SK-N-SH (cell line): ENCODE measurements at regions not wholly inside any gene's neighbourhood (a gene's known extent, or its start where the extent isn't known, plus 50 kb on each side); places are given as distances from the start of the nearest gene placed in this dataset.
A peak's percentile ranks its signal among the peaks of the same experiment; 100 is the strongest.

Source experiments
- CTCF ChIA-PET: fragments of 300-600, 350-600 bp; formaldehyde crosslinking; extraction: SDS; loops from one replicate; lab custom pipeline; 2021; lab: Yijun Ruan, JAX
- POLR2A ChIA-PET: fragments of 350-600 bp; sonication (Branson Sonifier 250); formaldehyde crosslinking; extraction: SDS; loops from one replicate; lab custom pipeline; 2020; ENCODE audit warnings: antibody characterized with exemption, inconsistent platforms; lab: Yijun Ruan, JAX
- DNase-seq: peaks from one replicate; pipeline ENCODE4 v3.0.0; 2012
- H2AFZ ChIP-seq: fragments of 200-600 bp; sonication (generic); 2 replicates; pipeline ENCODE4 v1.8.1; 2016; ENCODE audit warnings: antibody characterized with exemption, mild to moderate bottlenecking, low read depth
- H3F3A ChIP-seq: fragments of 200-600 bp; sonication (generic); replicated peaks from 2 replicates; pipeline ENCODE3; 2016; ENCODE audit warnings: antibody characterized with exemption, mild to moderate bottlenecking; ENCODE audit not compliant: insufficient read depth
- H3K27ac ChIP-seq, 2 experiments: fragments of 200-500 bp in 1 of 2; fragments of 200-600 bp in 1 of 2; sonication (Bioruptor generic) in 1 of 2; sonication (generic), shearing (Covaris generic) in 1 of 2; 2 replicates each; pipeline versions ENCODE4 v1.5.1 to v1.6.1; 2014 to 2016; ENCODE audit warnings: low read depth in 2 of 2, inconsistent platforms in 1 of 2, low read length in 1 of 2, mild to moderate bottlenecking in 1 of 2, mixed read lengths in 1 of 2
- H3K27me3 ChIP-seq: fragments of 200-600 bp; sonication (generic), shearing (Covaris generic); 2 replicates; pipeline ENCODE4 v1.6.1; 2016; ENCODE audit warnings: mixed run types; ENCODE audit not compliant: insufficient read depth
- H3K36me3 ChIP-seq, 2 experiments: fragments of 200-500 bp in 1 of 2; fragments of 200-600 bp in 1 of 2; sonication (Bioruptor generic) in 1 of 2; sonication (generic) in 1 of 2; replicated peaks in 1 of 2; 2 replicates each; pipeline versions ENCODE3 to v1.5.1; 2014 to 2016; ENCODE audit warnings: low read length in 1 of 2, mild to moderate bottlenecking in 1 of 2; ENCODE audit not compliant: insufficient read depth in 2 of 2, control insufficient read depth in 1 of 2
- H3K4me1 ChIP-seq, 2 experiments: fragments of 200-500 bp in 1 of 2; fragments of 200-600 bp in 1 of 2; sonication (Bioruptor generic) in 1 of 2; sonication (generic), shearing (Covaris generic) in 1 of 2; 2 replicates each; pipeline versions ENCODE4 v1.5.1 to v1.6.1; 2014 to 2016; ENCODE audit warnings: low read depth in 1 of 2, low read length in 1 of 2, mixed run types in 1 of 2; ENCODE audit not compliant: insufficient read depth in 2 of 2, control insufficient read depth in 1 of 2
- H3K4me2 ChIP-seq: fragments of 200-600 bp; sonication (generic), shearing (Covaris generic); 2 replicates; pipeline ENCODE4 v1.6.1; 2017; ENCODE audit warnings: mixed run types
- H3K4me3 ChIP-seq, 2 experiments: fragments of 200-500 bp in 1 of 2; fragments of 200-600 bp in 1 of 2; sonication (Bioruptor generic) in 1 of 2; sonication (generic), shearing (Covaris generic) in 1 of 2; 2 replicates each; pipeline versions ENCODE4 v1.5.1 to v1.8.1; 2014 to 2016; ENCODE audit warnings: low read depth in 2 of 2, inconsistent platforms in 1 of 2, low read length in 1 of 2, mild to moderate bottlenecking in 1 of 2, mixed read lengths in 1 of 2, moderate library complexity in 1 of 2
- H3K79me2 ChIP-seq: fragments of 200-600 bp; sonication (generic); 2 replicates; pipeline ENCODE4 v1.8.1; 2017; ENCODE audit warnings: mild to moderate bottlenecking; ENCODE audit not compliant: insufficient read depth
- H3K9ac ChIP-seq: fragments of 200-600 bp; sonication (generic); 2 replicates; pipeline ENCODE4 v1.6.1; 2017; ENCODE audit warnings: mixed run types
- H3K9me2 ChIP-seq: fragments of 200-600 bp; sonication (generic); 2 replicates; pipeline ENCODE4 v1.6.1; 2017; ENCODE audit warnings: mixed run types
- H3K9me3 ChIP-seq: fragments of 200-600 bp; sonication (generic); 2 replicates; pipeline ENCODE4 v1.6.1; 2017; ENCODE audit warnings: mixed run types, mild to moderate bottlenecking, moderate library complexity
- H4K20me1 ChIP-seq: fragments of 200-600 bp; sonication (generic); 2 replicates; pipeline ENCODE4 v1.6.1; 2017; ENCODE audit warnings: mild to moderate bottlenecking, mixed run types; ENCODE audit not compliant: insufficient read depth
- CHD2 ChIP-seq: fragments of 150-350 bp; IDR thresholded peaks from 2 replicates; pipeline ENCODE4 v1.6.1; 2018; ENCODE audit warnings: low read length; ENCODE audit not compliant: partially characterized antibody
- ELF1 ChIP-seq: IDR thresholded peaks from 2 replicates; pipeline ENCODE4 v1.4.0; 2012
- EP300 ChIP-seq, 2 experiments: IDR thresholded peaks; 2 replicates each; pipeline versions ENCODE4 v1.4.0 to v1.6.1; 2012; ENCODE audit warnings: borderline replicate concordance in 1 of 2, low read depth in 1 of 2, low read length in 1 of 2
- FOSL2 ChIP-seq: IDR thresholded peaks from 2 replicates; pipeline ENCODE4 v1.4.0; 2012; ENCODE audit warnings: low read depth, mild to moderate bottlenecking, moderate library complexity, borderline replicate concordance
- FOXJ3 ChIP-seq: sonication (generic); formaldehyde crosslinking; IDR thresholded peaks from 2 replicates; pipeline ENCODE4 v1.5.1; 2020; ENCODE audit warnings: mild to moderate bottlenecking, missing genetic modification reagents
- MAX ChIP-seq: IDR thresholded peaks from 2 replicates; pipeline ENCODE4 v1.4.0; 2012; ENCODE audit warnings: low read depth
- MXI1 ChIP-seq: IDR thresholded peaks from 2 replicates; pipeline ENCODE4 v1.6.1; 2012; ENCODE audit warnings: mild to moderate bottlenecking, low read depth, low read length, improper control_type of control experiment
- NRF1 ChIP-seq: IDR thresholded peaks from 2 replicates; pipeline ENCODE4 v1.6.1; 2012; ENCODE audit warnings: low read depth, mild to moderate bottlenecking, low read length
- PBX3 ChIP-seq: IDR thresholded peaks from 2 replicates; pipeline ENCODE4; 2012
- RAD21 ChIP-seq: IDR thresholded peaks from 2 replicates; pipeline ENCODE4 v1.6.1; 2012; ENCODE audit warnings: mild to moderate bottlenecking, low read length
- RFX5 ChIP-seq: IDR thresholded peaks from 2 replicates; pipeline ENCODE4 v1.6.1; 2012; ENCODE audit warnings: mild to moderate bottlenecking, improper control_type of control experiment, low read length
- RXRA ChIP-seq: IDR thresholded peaks from 2 replicates; pipeline ENCODE4 v1.4.0; 2012; ENCODE audit warnings: low read depth, mild to moderate bottlenecking, borderline replicate concordance
- SIN3A ChIP-seq: IDR thresholded peaks from 2 replicates; pipeline ENCODE4 v1.6.1; 2012; ENCODE audit warnings: low read depth, mild to moderate bottlenecking, low read length, moderate library complexity, borderline replicate concordance
- SMC3 ChIP-seq: IDR thresholded peaks from 2 replicates; pipeline ENCODE4 v1.6.1; 2012; ENCODE audit warnings: low read depth, low read length, improper control_type of control experiment
- TAF1 ChIP-seq: IDR thresholded peaks from 2 replicates; pipeline ENCODE4 v1.6.1; 2012; ENCODE audit warnings: low read depth, mild to moderate bottlenecking, low read length, moderate library complexity, borderline replicate concordance
- TCF12 ChIP-seq: IDR thresholded peaks from 2 replicates; pipeline ENCODE4 v1.4.0; 2012
- TEAD4 ChIP-seq: IDR thresholded peaks from 2 replicates; pipeline ENCODE4 v1.4.0; 2012; ENCODE audit warnings: mild to moderate bottlenecking, borderline replicate concordance; ENCODE audit not compliant: insufficient read depth
- USF2 ChIP-seq: fragments of 150-350 bp; IDR thresholded peaks from 2 replicates; pipeline ENCODE4 v1.6.1; 2017; ENCODE audit warnings: antibody characterized with exemption, low read length, low read depth, borderline replicate concordance
- YY1 ChIP-seq: IDR thresholded peaks from 2 replicates; pipeline ENCODE4 v1.4.0; 2012; ENCODE audit warnings: low read depth, mild to moderate bottlenecking
- ZBTB33 ChIP-seq: IDR thresholded peaks from 2 replicates; pipeline ENCODE4 v1.4.0; 2012; ENCODE audit warnings: low read depth, borderline replicate concordance
- WGBS: methylation state at CpG from one replicate; pipeline ENCODE4 v1.1.6; 2017; ENCODE audit warnings: low lambda C conversion rate; 5-methylcytosine and 5-hydroxymethylcytosine counted together

- no peak for TF ChIP-seq ZBTB33
Measured at GRCh38 chr13:34174671-34175145, 356.8 kb downstream of the RFC3 start (continued).

GRCh38 chr13:34175551-34175950 is 357.6 kb downstream of the RFC3 start:
- H3K9me3 ChIP-seq: no peaks in the 10 kb centered on the region
- no peak overlapping the region for H3K4me2 ChIP-seq
- ChIA-PET CTCF (no interaction called here), POLR2A (no interaction called here)
- no peak overlapping the region for H2AFZ ChIP-seq
- H3K36me3 ChIP-seq: no peaks in the 10 kb centered on the region
- no peaks in the 10 kb centered on the region for H3F3A ChIP-seq
- no peaks in the 10 kb centered on the region for H3K9me2 ChIP-seq
- no peak overlapping the region for H3K9ac ChIP-seq
- H3K4me1 ChIP-seq: peaks cover 10 to 16% of the 10 kb centered on the region in 2 experiments; a peak in 3 of 4 replicates
- H3K79me2 ChIP-seq: no peaks in the 10 kb centered on the region
- no peaks in the 10 kb centered on the region for H4K20me1 ChIP-seq
- H3K27me3 ChIP-seq: no peaks in the 10 kb centered on the region
- DNase-seq: no peak
- H3K27ac ChIP-seq: no peak overlapping the region
- WGBS: 93% methylated on average over 2 of the region's 2 CpGs
- H3K4me3 ChIP-seq: no peak overlapping the region
- no peak for TF ChIP-seq NRF1
- TF ChIP-seq MAX: no peak
- TF ChIP-seq MXI1: no peak
- TF ChIP-seq TCF12: no peak
- TF ChIP-seq USF2: no peak
- TF ChIP-seq RAD21: no peak
- no peak for TF ChIP-seq SMC3
- TF ChIP-seq ELF1: no peak
- no peak for TF ChIP-seq TAF1
- no peak for TF ChIP-seq FOXJ3 (CRISPR knock-in tag)
- TF ChIP-seq FOSL2: no peak

- Histone ChIP-seq H4K20me1 (no peaks in the 10 kb centered on the region), H3K9ac (no peak overlapping the region), H3K27me3 (no peaks in the 10 kb centered on the region), H3K9me2 (no peaks in the 10 kb centered on the region), H3F3A (no peaks in the 10 kb centered on the region), H3K79me2 (no peaks in the 10 kb centered on the region), H3K9me3 (no peaks in the 10 kb centered on the region), H3K4me3 (no peak overlapping the region), H3K27ac (peak overlapping the region in 1 of 2 experiments; percentile 55; a peak in 1 of 4 replicates), H3K4me2 (no peak overlapping the region), H3K36me3 (no peaks in the 10 kb centered on the region), H3K4me1 (peaks cover 10 to 16% of the 10 kb centered on the region in 2 experiments; a peak in 3 of 4 replicates), H2AFZ (no peak overlapping the region)
- TF ChIP-seq FOSL2 (no peak), MXI1 (no peak), YY1 (no peak), TEAD4 (no peak), EP300 (IDR thresholded peaks at IDR 0.05; ENCODE audit: borderline replicate concordance in 1 of 2, low read depth in 1 of 2, low read length in 1 of 2) (no peak), RXRA (no peak), RAD21 (no peak), USF2 (no peak), PBX3 (no peak), TAF1 (no peak), FOXJ3 (CRISPR knock-in tag) (no peak), SIN3A (no peak), CHD2 (no peak), RFX5 (no peak)
- DNase-seq: no peak
- ChIA-PET POLR2A (interaction anchor here (0.5 kb wide), 1 partner anchor 971 kb away, joined by 3 read pairs; no protein-coding TSS in a partner anchor), CTCF (interaction anchor here (1.2 to 1.3 kb wide), 2 partner anchors 9 to 99 kb away, joined by 3 to 6 read pairs; no protein-coding TSS in a partner anchor)
- 67% methylated on average over 3 of the region's 5 CpGs for WGBS
Measured at GRCh38 chr13:34176633-34177032, 358.7 kb downstream of the RFC3 start.
